ENCODE measurements at regions not wholly inside any gene's neighbourhood (a gene's known extent, or its start where the extent isn't known, plus 50 kb on each side); places are given as distances from the start of the nearest gene placed in this dataset.

DNA sequence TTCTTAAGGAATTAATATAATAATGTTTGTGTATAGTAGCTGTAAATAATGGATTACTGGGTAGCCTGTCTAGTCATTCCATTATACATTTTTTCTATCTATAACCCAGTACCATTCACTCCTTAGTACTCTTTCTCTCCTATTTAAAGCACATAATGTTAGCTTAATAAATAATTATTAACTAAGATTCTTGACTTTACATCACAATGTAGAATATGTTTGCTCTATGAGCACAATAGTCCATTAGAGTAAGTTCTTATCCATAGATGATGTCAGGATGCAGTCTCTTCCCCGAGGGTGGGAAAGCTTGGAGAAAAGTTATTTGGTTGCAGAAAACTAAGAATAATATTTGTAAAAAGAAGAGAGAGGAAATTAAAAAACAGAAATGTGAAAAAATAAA lies 226.4 kb upstream of the EYS start:
- TF ChIP-seq, protein P1, sequence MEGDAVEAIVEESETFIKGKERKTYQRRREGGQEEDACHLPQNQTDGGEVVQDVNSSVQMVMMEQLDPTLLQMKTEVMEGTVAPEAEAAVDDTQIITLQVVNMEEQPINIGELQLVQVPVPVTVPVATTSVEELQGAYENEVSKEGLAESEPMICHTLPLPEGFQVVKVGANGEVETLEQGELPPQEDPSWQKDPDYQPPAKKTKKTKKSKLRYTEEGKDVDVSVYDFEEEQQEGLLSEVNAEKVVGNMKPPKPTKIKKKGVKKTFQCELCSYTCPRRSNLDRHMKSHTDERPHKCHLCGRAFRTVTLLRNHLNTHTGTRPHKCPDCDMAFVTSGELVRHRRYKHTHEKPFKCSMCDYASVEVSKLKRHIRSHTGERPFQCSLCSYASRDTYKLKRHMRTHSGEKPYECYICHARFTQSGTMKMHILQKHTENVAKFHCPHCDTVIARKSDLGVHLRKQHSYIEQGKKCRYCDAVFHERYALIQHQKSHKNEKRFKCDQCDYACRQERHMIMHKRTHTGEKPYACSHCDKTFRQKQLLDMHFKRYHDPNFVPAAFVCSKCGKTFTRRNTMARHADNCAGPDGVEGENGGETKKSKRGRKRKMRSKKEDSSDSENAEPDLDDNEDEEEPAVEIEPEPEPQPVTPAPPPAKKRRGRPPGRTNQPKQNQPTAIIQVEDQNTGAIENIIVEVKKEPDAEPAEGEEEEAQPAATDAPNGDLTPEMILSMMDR (IDR thresholded peaks at IDR 0.05; ENCODE audit: borderline replicate concordance, extremely low read depth, low read length, poor library complexity, severe bottlenecking) = no peak
- no peak for TF ChIP-seq EZH2 (IDR thresholded peaks at IDR 0.05; ENCODE audit: borderline replicate concordance, low read depth, low read length, severe bottlenecking)
